Mesendoderm (in vitro differentiated cells): ENCODE measurements at regions not wholly inside any gene's neighbourhood (a gene's known extent, or its start where the extent isn't known, plus 50 kb on each side); places are given as distances from the start of the nearest gene placed in this dataset.

ENCODE experiments used
- DNase-seq: peaks from one replicate; pipeline ENCODE4 v3.0.0; 2013
- H2AK5ac ChIP-seq: 2 replicates; pipeline ENCODE4 v1.6.1; 2013; ENCODE audit warnings: low read length, inconsistent platforms
- H2BK120ac ChIP-seq: 2 replicates; pipeline ENCODE4 v1.6.1; 2013; ENCODE audit warnings: low read depth, mild to moderate bottlenecking, low read length, moderate library complexity, mixed read lengths
- H2BK15ac ChIP-seq: replicated peaks from 2 replicates; pipeline ENCODE4 v1.6.1; 2013; ENCODE audit warnings: low read depth, mild to moderate bottlenecking, moderate library complexity
- H2BK5ac ChIP-seq: 2 replicates; pipeline ENCODE4 v1.6.1; 2013; ENCODE audit warnings: low read length, inconsistent platforms
- H3K18ac ChIP-seq: 2 replicates; pipeline ENCODE4 v1.6.1; 2013; ENCODE audit warnings: mild to moderate bottlenecking, low read length, mixed read lengths
- H3K23ac ChIP-seq: one replicate; pipeline ENCODE4 v1.6.1; 2013; ENCODE audit warnings: low read length
- H3K27ac ChIP-seq: 2 replicates; pipeline ENCODE4 v1.5.1; 2013; ENCODE audit warnings: low read depth, mild to moderate bottlenecking, inconsistent platforms, low read length, moderate library complexity
- H3K27me3 ChIP-seq: 2 replicates; pipeline ENCODE4 v1.6.1; 2013; ENCODE audit warnings: low read length, control low read depth, mild to moderate bottlenecking, inconsistent platforms; ENCODE audit not compliant: insufficient read depth, poor library complexity
- H3K36me3 ChIP-seq: 2 replicates; pipeline ENCODE4 v1.6.1; 2013; ENCODE audit warnings: low read length, inconsistent platforms; ENCODE audit not compliant: control insufficient read depth, insufficient read depth
- H3K4ac ChIP-seq: one replicate; pipeline ENCODE4 v1.6.1; 2013; ENCODE audit warnings: low read depth, mild to moderate bottlenecking, low read length, moderate library complexity
- H3K4me1 ChIP-seq: 2 replicates; pipeline ENCODE4 v1.6.1; 2013; ENCODE audit warnings: low read depth, low read length, inconsistent platforms; ENCODE audit not compliant: control insufficient read depth
- H3K4me2 ChIP-seq: 2 replicates; pipeline ENCODE4 v1.6.1; 2013; ENCODE audit warnings: low read length
- H3K4me3 ChIP-seq: 2 replicates; pipeline ENCODE4 v1.5.1; 2013; ENCODE audit warnings: mild to moderate bottlenecking, low read length
- H3K56ac ChIP-seq: one replicate; pipeline ENCODE4 v1.6.1; 2013; ENCODE audit warnings: low read length
- H3K79me1 ChIP-seq: 2 replicates; pipeline ENCODE4 v1.6.1; 2013; ENCODE audit warnings: low read length, inconsistent platforms
- H3K79me2 ChIP-seq: 2 replicates; pipeline ENCODE4 v1.6.1; 2013; ENCODE audit warnings: mild to moderate bottlenecking, low read length; ENCODE audit not compliant: control insufficient read depth, insufficient read depth
- H3K9ac ChIP-seq: 2 replicates; pipeline ENCODE4 v1.6.1; 2013; ENCODE audit warnings: low read length, inconsistent platforms
- H4K5ac ChIP-seq: one replicate; pipeline ENCODE4 v1.6.1; 2013; ENCODE audit warnings: low read length
- H4K8ac ChIP-seq: one replicate; pipeline ENCODE4 v1.6.1; 2013; ENCODE audit warnings: low read depth, mild to moderate bottlenecking, control low read depth, low read length, moderate library complexity
- WGBS: extraction: QIAGEN DNeasy Blood & Tissue Kit; methylation state at CpG from one replicate; pipeline ENCODE4 v1.1.7; 2013; ENCODE audit warnings: low lambda C conversion rate, missing lambda C conversion rate; ENCODE audit not compliant: insufficient coverage; ENCODE audit errors: extremely low coverage; 5-methylcytosine and 5-hydroxymethylcytosine counted together

DNA sequence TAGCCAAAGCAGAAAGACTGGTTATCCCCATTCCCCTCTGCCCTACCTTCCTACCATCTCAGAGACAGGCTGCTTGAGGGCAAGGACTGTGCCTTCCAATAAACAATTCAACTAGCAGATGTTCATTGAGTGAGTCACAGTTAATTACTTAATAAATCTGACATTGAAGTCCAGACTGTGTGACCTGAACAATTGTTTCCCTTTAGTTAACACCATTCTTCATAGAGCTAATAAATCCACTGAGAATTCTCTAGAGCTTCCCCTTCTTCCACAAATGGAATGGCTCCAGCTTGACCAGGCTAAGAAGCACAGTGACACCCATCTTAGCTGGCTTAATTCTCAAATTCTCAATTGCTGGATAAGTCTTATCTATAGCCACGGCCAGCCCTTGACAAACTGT, 61.9 kb upstream of the GJA5 start:
- Histone ChIP-seq H3K36me3 (no peaks in the 10 kb centered on the region), H3K9ac (no peak overlapping the region), H4K8ac (no peak overlapping the region), H3K4me3 (no peak overlapping the region), H2BK5ac (no peak overlapping the region), H2BK120ac (no peak overlapping the region), H3K79me1 (no peaks in the 10 kb centered on the region), H3K79me2 (no peaks in the 10 kb centered on the region), H3K27ac (no peak overlapping the region), H3K4ac (peak overlapping the region; percentile 62), H3K56ac (no peak overlapping the region), H3K18ac (no peak overlapping the region), H2AK5ac (no peak overlapping the region), H4K5ac (no peak overlapping the region), H3K27me3 (no peaks in the 10 kb centered on the region), H2BK15ac (no peak overlapping the region), H3K23ac (no peak overlapping the region), H3K4me2 (no peak overlapping the region), H3K4me1 (peaks cover 5% of the 10 kb centered on the region)
- no peak for DNase-seq
- no CpG with 5 or more reads among the region's 1 CpG for WGBS

DNA sequence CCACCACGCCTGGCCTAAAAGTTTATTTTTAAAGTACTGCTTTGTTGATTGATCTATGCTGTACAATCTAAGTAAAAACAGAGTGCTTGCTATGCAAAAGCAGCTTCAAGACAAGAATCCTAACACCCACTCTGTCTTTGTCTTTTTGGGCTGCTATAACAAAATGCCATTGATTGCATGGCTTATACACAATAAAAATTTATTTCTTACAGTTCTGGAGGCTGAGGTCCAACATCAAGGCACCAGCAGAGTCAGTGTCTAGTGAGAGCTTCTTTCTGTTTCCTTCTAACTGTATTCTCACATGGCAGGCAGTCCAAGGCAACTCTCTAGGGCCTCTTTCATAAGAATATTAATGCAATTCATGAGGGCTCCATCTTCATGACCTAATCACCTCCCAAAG, 63.6 kb upstream of the GJA5 start:
- no CpG with 5 or more reads among the region's 1 CpG for WGBS
- no peak overlapping the region for H3K23ac ChIP-seq
- no peak overlapping the region for H2BK120ac ChIP-seq
- no peak overlapping the region for H3K56ac ChIP-seq
- no peaks in the 10 kb centered on the region for H3K79me2 ChIP-seq
- H3K27ac ChIP-seq: no peak overlapping the region
- H4K5ac ChIP-seq: no peak overlapping the region
- peaks cover 5% of the 10 kb centered on the region for H3K4me1 ChIP-seq
- no peak overlapping the region for H3K4ac ChIP-seq
- DNase-seq: no peak
- no peak overlapping the region for H2BK5ac ChIP-seq
- no peaks in the 10 kb centered on the region for H3K27me3 ChIP-seq
- H3K9ac ChIP-seq: no peak overlapping the region
- no peak overlapping the region for H2AK5ac ChIP-seq
- H4K8ac ChIP-seq: no peak overlapping the region
- H2BK15ac ChIP-seq: no peak overlapping the region
- H3K4me2 ChIP-seq: no peak overlapping the region
- H3K36me3 ChIP-seq: no peaks in the 10 kb centered on the region
- no peaks in the 10 kb centered on the region for H3K79me1 ChIP-seq
- H3K4me3 ChIP-seq: no peak overlapping the region
- no peak overlapping the region for H3K18ac ChIP-seq

DNA sequence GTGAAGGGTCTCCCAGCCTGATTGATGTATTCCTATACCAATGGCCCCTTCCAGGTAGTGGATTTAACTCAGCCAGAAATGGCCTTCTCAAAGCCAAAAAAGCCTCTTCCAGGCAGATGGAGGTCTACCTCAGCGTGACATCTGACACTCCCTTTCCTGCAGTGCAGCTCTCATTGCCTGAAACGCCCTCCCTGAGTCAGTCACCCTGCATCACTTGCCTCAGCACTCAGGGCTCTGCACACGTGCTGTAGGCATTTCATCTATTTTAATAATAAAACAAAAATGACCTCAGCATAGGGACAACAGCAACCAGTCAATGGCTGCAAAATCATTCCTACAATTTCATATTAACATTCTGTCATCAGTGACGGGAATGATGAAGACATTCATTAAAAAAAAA, 64.4 kb upstream of the GJA5 start:
- H2AK5ac ChIP-seq: no peak overlapping the region
- DNase-seq: no peak
- H3K4me2 ChIP-seq: no peak overlapping the region
- no peak overlapping the region for H4K8ac ChIP-seq
- peak overlapping the region; percentile 9 for H2BK5ac ChIP-seq
- H3K36me3 ChIP-seq: no peaks in the 10 kb centered on the region
- H2BK15ac ChIP-seq: no peak overlapping the region
- H4K5ac ChIP-seq: no peak overlapping the region
- H3K27ac ChIP-seq: no peak overlapping the region
- no peak overlapping the region for H3K18ac ChIP-seq
- H2BK120ac ChIP-seq: no peak overlapping the region
- no peak overlapping the region for H3K4me3 ChIP-seq
- no peak overlapping the region for H3K4ac ChIP-seq
- no peak overlapping the region for H3K23ac ChIP-seq
- H3K9ac ChIP-seq: no peak overlapping the region
- WGBS: no CpG with 5 or more reads among the region's 4 CpGs
- no peaks in the 10 kb centered on the region for H3K79me2 ChIP-seq
- H3K27me3 ChIP-seq: no peaks in the 10 kb centered on the region
- no peak overlapping the region for H3K56ac ChIP-seq
- H3K4me1 ChIP-seq: peaks cover 5% of the 10 kb centered on the region
- no peaks in the 10 kb centered on the region for H3K79me1 ChIP-seq

DNA sequence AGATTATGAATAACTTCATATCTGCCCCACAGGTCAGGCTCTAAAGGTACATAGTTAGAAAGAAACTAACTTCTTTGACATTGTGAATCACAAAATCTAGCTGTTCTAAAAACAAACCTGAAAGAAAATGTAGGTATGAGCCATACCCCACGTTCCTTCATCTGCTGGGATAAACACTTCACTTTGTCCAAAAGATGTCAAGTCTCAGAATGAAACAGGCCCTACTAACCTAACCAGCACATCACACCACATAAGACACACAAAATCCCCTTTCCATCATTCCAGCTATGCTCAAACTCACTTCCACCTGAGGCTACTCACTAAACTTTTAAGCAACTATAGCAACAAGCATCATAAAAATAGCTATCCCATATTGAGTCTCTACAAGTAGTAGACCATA, 65.2 kb upstream of the GJA5 start:
- H4K8ac ChIP-seq: no peak overlapping the region
- no peak overlapping the region for H2AK5ac ChIP-seq
- no peak overlapping the region for H3K27ac ChIP-seq
- no peak overlapping the region for H3K56ac ChIP-seq
- H2BK5ac ChIP-seq: no peak overlapping the region
- peak overlapping the region; percentile 25 for H2BK15ac ChIP-seq
- no peak overlapping the region for H3K18ac ChIP-seq
- no peak overlapping the region for H4K5ac ChIP-seq
- H3K79me1 ChIP-seq: no peaks in the 10 kb centered on the region
- no peak for DNase-seq
- no peak overlapping the region for H3K4me2 ChIP-seq
- no peak overlapping the region for H3K4ac ChIP-seq
- H3K4me1 ChIP-seq: peaks cover 5% of the 10 kb centered on the region
- no CpG with 5 or more reads among the region's 1 CpG for WGBS
- H3K9ac ChIP-seq: no peak overlapping the region
- no peak overlapping the region for H2BK120ac ChIP-seq
- H3K79me2 ChIP-seq: no peaks in the 10 kb centered on the region
- no peak overlapping the region for H3K4me3 ChIP-seq
- H3K27me3 ChIP-seq: no peaks in the 10 kb centered on the region
- no peak overlapping the region for H3K23ac ChIP-seq
- H3K36me3 ChIP-seq: no peaks in the 10 kb centered on the region

DNA sequence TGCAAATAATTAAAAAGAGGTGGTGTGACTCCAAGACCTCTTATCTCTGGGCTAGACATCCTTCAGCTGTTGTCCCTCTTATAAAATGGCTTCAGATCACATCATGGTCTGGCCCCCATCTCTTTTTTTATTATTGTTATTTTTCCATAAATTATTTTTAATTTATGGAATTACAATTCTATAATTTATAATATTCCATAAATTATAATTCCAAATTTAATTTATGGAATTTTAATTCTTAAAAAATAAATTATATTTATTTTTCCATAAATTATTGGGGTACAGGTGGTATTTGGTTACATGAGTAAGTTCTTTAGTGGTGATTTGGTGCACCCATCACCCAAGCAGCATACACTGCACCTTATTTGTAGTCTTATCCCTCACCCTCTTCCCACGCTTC, 65.9 kb upstream of the GJA5 start:
- no peak overlapping the region for H4K5ac ChIP-seq
- no peaks in the 10 kb centered on the region for H3K79me2 ChIP-seq
- H3K56ac ChIP-seq: no peak overlapping the region
- no peak overlapping the region for H3K4me3 ChIP-seq
- H2BK5ac ChIP-seq: no peak overlapping the region
- H3K23ac ChIP-seq: no peak overlapping the region
- peaks cover 5% of the 10 kb centered on the region for H3K4me1 ChIP-seq
- DNase-seq: no peak
- no peak overlapping the region for H2AK5ac ChIP-seq
- no peak overlapping the region for H3K18ac ChIP-seq
- peak overlapping the region; percentile 12 for H2BK120ac ChIP-seq
- no peak overlapping the region for H3K4me2 ChIP-seq
- no CpG with 5 or more reads among the region's 1 CpG for WGBS
- no peak overlapping the region for H3K27ac ChIP-seq
- H4K8ac ChIP-seq: no peak overlapping the region
- no peaks in the 10 kb centered on the region for H3K36me3 ChIP-seq
- H2BK15ac ChIP-seq: peak overlapping the region; percentile 36
- no peaks in the 10 kb centered on the region for H3K27me3 ChIP-seq
- H3K79me1 ChIP-seq: no peaks in the 10 kb centered on the region
- H3K4ac ChIP-seq: no peak overlapping the region
- H3K9ac ChIP-seq: no peak overlapping the region

DNA sequence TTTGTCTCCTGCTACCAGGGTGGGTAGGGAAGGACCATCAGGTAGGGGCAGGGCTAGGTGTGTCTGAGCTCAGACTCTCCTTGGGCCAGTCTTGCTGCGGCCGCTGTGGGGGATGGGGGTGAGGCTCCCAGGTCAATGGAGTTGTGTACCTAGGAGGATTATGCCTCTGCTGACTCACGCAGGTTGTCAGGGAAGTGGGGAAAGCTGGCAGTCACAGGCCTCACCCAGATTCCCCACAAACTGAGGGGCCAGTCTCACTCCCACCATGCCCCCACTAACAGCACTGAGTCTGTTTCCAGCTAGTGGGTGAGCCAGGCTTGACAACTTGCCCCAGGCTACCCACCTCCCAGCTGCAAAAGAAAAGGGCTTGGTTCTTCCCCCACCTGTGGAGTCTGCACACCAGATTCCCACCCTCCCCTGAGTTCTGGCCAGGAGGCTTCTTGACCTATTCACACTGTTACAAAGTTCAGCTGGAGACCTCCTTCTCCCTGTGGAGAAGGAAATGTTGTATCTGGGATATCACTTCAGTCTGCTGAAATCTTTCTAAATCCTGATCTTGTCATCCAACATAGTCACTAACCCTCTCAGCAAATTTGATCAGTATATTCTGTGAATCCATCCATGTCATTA, 69.2 kb upstream of the GJA8 start:
- H2BK15ac ChIP-seq: no peak overlapping the region
- peak overlapping the region; percentile 92 for H3K27ac ChIP-seq
- no peak overlapping the region for H3K23ac ChIP-seq
- peak overlapping the region; percentile 47 for H2BK120ac ChIP-seq
- H3K27me3 ChIP-seq: no peaks in the 10 kb centered on the region
- H3K18ac ChIP-seq: peak overlapping the region; percentile 46
- H3K4me2 ChIP-seq: peak overlapping the region; percentile 22
- H3K4ac ChIP-seq: peak overlapping the region; percentile 65
- H3K36me3 ChIP-seq: no peaks in the 10 kb centered on the region
- H3K9ac ChIP-seq: peak overlapping the region; percentile 52
- H4K8ac ChIP-seq: peak overlapping the region; percentile 69
- no CpG with 5 or more reads among the region's 3 CpGs for WGBS
- H3K4me1 ChIP-seq: peaks cover 30% of the 10 kb centered on the region
- peak; percentile 95 for DNase-seq
- H4K5ac ChIP-seq: peak overlapping the region; percentile 66
- peak overlapping the region; percentile 100 for H2BK5ac ChIP-seq
- peak overlapping the region; percentile 55 for H2AK5ac ChIP-seq
- H3K56ac ChIP-seq: peak overlapping the region; percentile 86
- H3K4me3 ChIP-seq: no peak overlapping the region
- no peaks in the 10 kb centered on the region for H3K79me1 ChIP-seq
- H3K79me2 ChIP-seq: no peaks in the 10 kb centered on the region
